SJSA1 (cell line): ENCODE measurements at regions not wholly inside any gene's neighbourhood (a gene's known extent, or its start where the extent isn't known, plus 50 kb on each side); places are given as distances from the start of the nearest gene placed in this dataset.
"Not testable (repeated sequence)": the region's sequence is repeated elsewhere in the genome, so short reads cannot be mapped to it uniquely, and the experiment has no call there.

ENCODE experiments used
- DNase-seq, 2 experiments: peaks; one replicate each; pipeline ENCODE4 v3.0.0-alpha.2; 2015 to 2020; ENCODE audit warnings: low spot score in 2 of 2, low read depth in 1 of 2
- H3K27ac ChIP-seq: fragments of 250-450 bp; sonication (Bioruptor Pico); 2 replicates; pipeline ENCODE4 v1.5.1; 2020; ENCODE audit warnings: mild to moderate bottlenecking, moderate library complexity
- H3K27me3 ChIP-seq: fragments of 250-450 bp; sonication (Bioruptor Pico); replicated peaks from 2 replicates; pipeline ENCODE4 v1.5.1; 2020; ENCODE audit warnings: mild to moderate bottlenecking, moderate library complexity
- H3K36me3 ChIP-seq: fragments of 250-450 bp; sonication (Bioruptor Pico); 2 replicates; pipeline ENCODE4 v1.5.1; 2020; ENCODE audit warnings: mild to moderate bottlenecking
- H3K4me1 ChIP-seq: fragments of 250-450 bp; sonication (Bioruptor Pico); replicated peaks from 2 replicates; pipeline ENCODE4 v1.6.1; 2021; ENCODE audit warnings: mild to moderate bottlenecking
- H3K4me3 ChIP-seq: fragments of 250-450 bp; sonication (Bioruptor Pico); 2 replicates; pipeline ENCODE4 v1.5.1; 2020; ENCODE audit warnings: mild to moderate bottlenecking
- H3K9me3 ChIP-seq: fragments of 250-450 bp; sonication (Bioruptor Pico); replicated peaks from 2 replicates; pipeline ENCODE4 v1.5.1; 2020; ENCODE audit warnings: mild to moderate bottlenecking

- not testable (repeated sequence) for DNase-seq
Measured at GRCh38 chr6:26835707-26836106, 176.2 kb upstream of the ZNF322 start.

DNA sequence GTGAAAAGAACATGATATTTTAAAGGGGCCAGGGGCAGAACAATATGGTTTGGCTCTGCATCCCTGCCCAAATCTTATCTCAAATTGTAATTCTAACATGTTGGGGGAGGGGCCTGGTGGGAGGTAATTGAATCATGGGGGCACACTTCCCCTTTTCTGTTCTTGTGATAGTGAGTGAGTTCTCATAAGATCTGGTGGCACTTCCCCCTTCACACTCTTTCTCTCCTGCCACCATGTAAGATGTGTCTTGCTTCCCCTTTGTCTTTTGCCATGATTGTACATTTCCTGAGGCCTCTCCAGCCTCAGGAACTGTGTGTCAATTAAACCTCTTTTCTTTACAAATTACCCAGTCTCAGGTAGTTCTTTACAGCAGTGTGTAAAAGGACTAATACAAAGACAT is 177.1 kb upstream of the ZNF322 start:
- not testable (repeated sequence) for H3K36me3 ChIP-seq, H3K27ac ChIP-seq, H3K27me3 ChIP-seq, DNase-seq, H3K4me3 ChIP-seq, H3K9me3 ChIP-seq, H3K4me1 ChIP-seq

More at GRCh38 chr6:26835707-26836106, 176.2 kb upstream of the ZNF322 start:
- H3K4me1 ChIP-seq, H3K36me3 ChIP-seq, H3K27me3 ChIP-seq, H3K27ac ChIP-seq, H3K9me3 ChIP-seq, H3K4me3 ChIP-seq: not testable (repeated sequence)

- not testable (repeated sequence) for H3K27ac ChIP-seq, H3K9me3 ChIP-seq, H3K4me1 ChIP-seq, H3K4me3 ChIP-seq, H3K36me3 ChIP-seq, H3K27me3 ChIP-seq, DNase-seq
Measured at GRCh38 chr6:26844823-26845222, 185.3 kb upstream of the ZNF322 start.

- not testable (repeated sequence) for H3K9me3 ChIP-seq, DNase-seq, H3K4me3 ChIP-seq, H3K27ac ChIP-seq, H3K4me1 ChIP-seq, H3K27me3 ChIP-seq, H3K36me3 ChIP-seq
Measured at GRCh38 chr6:26857289-26857688, 197.7 kb upstream of the ZNF322 start.

DNA sequence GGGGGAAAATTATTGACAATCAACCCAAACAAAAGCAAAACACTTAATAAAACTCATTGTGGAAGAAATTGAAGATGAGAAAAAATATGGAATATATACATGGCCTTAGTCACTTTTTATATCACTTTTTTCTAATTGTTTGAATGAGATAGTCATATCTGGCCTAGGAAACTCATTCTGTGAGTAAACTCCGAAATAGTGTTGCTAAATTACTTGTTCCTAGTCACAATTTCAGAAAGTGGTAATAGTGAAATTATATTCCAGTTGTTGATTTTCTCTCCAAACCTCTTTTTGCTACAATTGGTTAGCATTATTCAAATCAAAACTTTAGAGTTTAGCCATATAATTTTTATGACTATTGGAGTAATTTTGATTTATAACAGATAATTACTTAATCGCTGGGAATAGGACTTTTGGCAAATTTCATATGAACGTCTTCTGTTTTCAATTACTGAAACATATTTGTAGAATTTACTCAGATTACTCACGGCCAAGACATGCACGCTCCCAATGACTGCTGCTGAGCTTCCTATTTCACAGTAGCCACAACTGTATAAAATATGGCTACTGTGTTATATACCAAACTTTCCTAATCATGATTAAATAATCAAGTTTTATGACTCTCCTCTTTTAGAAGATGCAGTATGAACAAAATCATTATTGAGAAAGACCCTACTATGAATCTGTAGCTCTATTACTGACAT is 199.7 kb upstream of the ZNF322 start:
- not testable (repeated sequence) for H3K4me3 ChIP-seq, H3K27ac ChIP-seq, H3K27me3 ChIP-seq, H3K9me3 ChIP-seq, DNase-seq, H3K4me1 ChIP-seq, H3K36me3 ChIP-seq

GRCh38 chr6:26859771-26860163 is 200.2 kb upstream of the ZNF322 start:
- H3K4me3 ChIP-seq, H3K36me3 ChIP-seq, DNase-seq, H3K27me3 ChIP-seq, H3K9me3 ChIP-seq, H3K27ac ChIP-seq, H3K4me1 ChIP-seq: not testable (repeated sequence)

DNA sequence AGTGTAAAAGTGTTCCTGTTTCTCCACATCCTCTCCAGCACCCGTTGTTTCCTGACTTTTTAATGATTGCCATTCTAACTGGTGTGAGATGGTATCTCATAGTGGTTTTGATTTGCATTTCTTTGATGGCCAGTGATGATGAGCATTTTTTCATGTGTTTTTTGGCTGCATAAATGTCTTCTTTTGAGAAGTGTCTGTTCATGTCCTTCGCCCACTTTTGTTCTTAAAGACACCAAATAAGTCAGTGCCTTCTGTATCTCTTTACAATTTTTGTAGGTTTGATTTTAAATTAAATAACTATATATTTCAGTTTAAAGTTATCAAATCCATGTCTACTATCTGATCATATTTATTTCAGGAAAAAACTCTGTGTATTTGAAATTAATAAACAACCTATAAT is 202.4 kb upstream of the ZNF322 start:
- H3K36me3 ChIP-seq, DNase-seq, H3K4me1 ChIP-seq, H3K4me3 ChIP-seq, H3K27ac ChIP-seq, H3K27me3 ChIP-seq, H3K9me3 ChIP-seq: not testable (repeated sequence)

DNA sequence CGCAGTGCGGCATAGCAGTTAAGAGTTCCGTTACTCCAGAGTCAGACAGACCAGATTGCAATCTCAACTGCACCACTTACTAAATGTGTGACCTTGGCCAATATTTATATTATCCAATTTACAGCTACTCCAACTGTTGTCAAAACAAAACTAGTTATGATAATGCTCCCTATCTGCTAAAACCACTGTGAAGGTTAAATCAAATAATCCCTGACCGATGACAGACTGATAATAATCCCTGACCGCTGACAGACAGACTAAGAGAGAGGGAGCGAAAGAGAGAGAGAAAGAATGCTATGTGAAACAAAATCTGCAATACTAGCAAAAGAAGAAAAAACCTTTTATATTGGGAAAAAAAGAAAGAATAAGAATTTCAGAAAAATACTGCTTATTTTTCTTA is 204.1 kb upstream of the ZNF322 start:
- not testable (repeated sequence) for H3K36me3 ChIP-seq, DNase-seq, H3K4me1 ChIP-seq, H3K27ac ChIP-seq, H3K9me3 ChIP-seq, H3K27me3 ChIP-seq, H3K4me3 ChIP-seq

GRCh38 chr6:26898785-26899184 is 239.2 kb upstream of the ZNF322 start:
- H3K4me1 ChIP-seq, H3K36me3 ChIP-seq, H3K27me3 ChIP-seq, DNase-seq, H3K9me3 ChIP-seq, H3K27ac ChIP-seq, H3K4me3 ChIP-seq: not testable (repeated sequence)

DNA sequence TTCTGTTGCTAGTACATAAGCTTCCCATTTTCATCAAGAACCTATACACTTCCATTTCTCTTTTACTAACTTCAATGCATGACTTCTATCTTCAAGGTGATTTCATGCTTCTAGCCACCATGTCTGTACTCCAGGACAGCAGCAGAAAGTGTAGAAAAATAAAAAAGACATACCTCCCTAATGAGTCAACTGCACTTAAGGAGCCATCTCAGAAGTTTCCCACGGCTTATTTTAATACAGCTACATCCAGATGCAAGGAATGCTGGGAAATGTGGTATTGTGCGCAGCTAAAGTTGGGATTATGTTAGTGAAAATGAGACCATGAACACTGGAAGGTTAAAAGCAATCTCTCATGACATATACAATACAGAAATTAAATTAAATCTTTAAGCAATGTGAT is 264.7 kb upstream of the ZNF322 start:
- H3K9me3 ChIP-seq, H3K27me3 ChIP-seq, H3K4me3 ChIP-seq, H3K36me3 ChIP-seq, H3K27ac ChIP-seq, H3K4me1 ChIP-seq: not testable (repeated sequence)
- DNase-seq: peak in 1 of 2 experiments; percentile 12

- not testable (repeated sequence) for H3K4me1 ChIP-seq, DNase-seq, H3K4me3 ChIP-seq, H3K36me3 ChIP-seq, H3K9me3 ChIP-seq, H3K27ac ChIP-seq, H3K27me3 ChIP-seq
Measured at GRCh38 chr6:26928190-26928589, 268.6 kb upstream of the ZNF322 start.

GRCh38 chr6:26937258-26937657 is 277.7 kb upstream of the ZNF322 start:
- not testable (repeated sequence) for H3K9me3 ChIP-seq, H3K27ac ChIP-seq, H3K4me3 ChIP-seq

DNA sequence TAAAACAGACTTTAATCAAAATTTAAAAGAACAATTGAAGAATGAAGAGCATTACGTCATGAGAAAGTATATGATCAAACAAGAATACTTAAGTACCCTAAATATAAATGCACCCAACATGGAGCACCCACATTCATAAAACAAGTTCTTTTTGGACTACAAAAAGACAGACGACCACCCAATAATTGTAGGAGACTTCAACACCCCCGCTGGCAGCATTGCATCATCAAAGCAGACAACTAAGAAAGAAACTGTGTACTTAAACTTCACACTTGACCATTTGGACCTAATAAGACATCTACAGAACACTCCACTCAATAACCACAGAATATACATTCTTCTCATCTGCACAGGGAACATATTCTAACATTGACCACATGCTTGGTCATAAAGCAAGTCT is 291.7 kb upstream of the ZNF322 start:
- not testable (repeated sequence) for H3K36me3 ChIP-seq, H3K27me3 ChIP-seq, H3K27ac ChIP-seq, H3K4me3 ChIP-seq, H3K9me3 ChIP-seq, DNase-seq, H3K4me1 ChIP-seq

More at GRCh38 chr6:26937258-26937657, 277.7 kb upstream of the ZNF322 start:
- not testable (repeated sequence) for H3K36me3 ChIP-seq, H3K27me3 ChIP-seq, DNase-seq, H3K4me1 ChIP-seq

- not testable (repeated sequence) for H3K36me3 ChIP-seq, H3K9me3 ChIP-seq, H3K4me1 ChIP-seq, H3K27me3 ChIP-seq
- 0 out of 2 replicates have a peak overlapping the region, but pooled peaks have one; percentile 30 for H3K27ac ChIP-seq
- peak; percentile 61 to 71 for DNase-seq
- peak overlapping the region; percentile 49 for H3K4me3 ChIP-seq
Measured at GRCh38 chr6:26956078-26956600, 291.4 kb upstream of the PRSS16 start.

DNA sequence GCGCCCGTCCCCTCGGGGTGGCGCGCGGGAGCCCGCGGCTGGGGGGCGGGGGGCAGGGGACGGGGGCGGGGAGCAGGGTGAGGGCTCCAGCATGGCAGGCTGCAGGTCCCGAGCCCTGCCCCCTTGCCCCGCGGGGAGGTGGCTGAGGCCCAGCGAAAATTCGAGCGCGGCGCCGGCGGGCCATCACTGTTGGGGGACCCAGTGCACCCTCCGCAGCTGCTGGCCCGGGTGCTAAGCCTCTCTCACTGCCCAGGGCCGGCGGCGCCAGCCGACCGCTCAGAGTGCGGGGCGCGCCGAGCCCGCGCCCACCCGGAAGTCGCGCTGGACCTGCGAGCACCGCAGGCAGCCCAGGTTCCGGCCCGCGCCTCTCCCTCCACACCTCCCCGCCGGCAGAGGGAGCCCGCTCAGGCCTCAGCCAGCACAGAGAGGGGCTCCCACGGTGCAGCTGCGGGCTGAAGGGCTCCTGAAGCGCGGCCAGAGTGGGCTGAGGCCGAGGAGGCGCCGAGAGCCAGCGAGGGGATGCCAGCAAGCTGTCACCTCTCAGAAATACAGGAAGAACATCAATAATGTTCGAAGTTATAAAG is 290.8 kb upstream of the PRSS16 start:
- Histone ChIP-seq H3K4me3 (peak overlapping the region; percentile 49), H3K27ac (peak overlapping the region; percentile 76)
- H3K4me1 ChIP-seq, H3K27me3 ChIP-seq, H3K9me3 ChIP-seq, H3K36me3 ChIP-seq: not testable (repeated sequence)
- DNase-seq: peak; percentile 49 to 88
